ENCODE measurements at regions not wholly inside any gene's neighbourhood (a gene's known extent, or its start where the extent isn't known, plus 50 kb on each side); places are given as distances from the start of the nearest gene placed in this dataset.

DNA sequence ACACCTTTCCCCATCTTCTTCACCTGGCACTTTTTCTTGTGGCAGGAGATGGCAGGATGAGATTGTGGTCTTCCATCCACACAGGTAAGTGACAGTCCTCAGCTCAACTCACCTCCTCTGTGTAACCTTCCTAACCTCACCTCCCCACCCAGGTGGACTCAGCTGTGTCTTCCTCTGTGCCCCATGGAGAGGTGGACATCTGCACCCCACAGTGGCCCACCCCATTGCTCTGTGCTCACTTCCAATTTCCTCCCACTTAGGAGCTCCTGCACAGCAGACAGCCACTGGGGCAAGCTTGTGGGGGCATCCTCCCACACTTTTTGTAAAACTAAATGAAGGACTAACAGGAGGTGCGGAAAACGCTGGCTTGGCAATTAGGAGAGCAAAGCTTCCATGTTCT lies 61.6 kb downstream of the MSX1 start:
- Histone ChIP-seq H3K36me3 (no peaks in the 10 kb centered on the region), H3K27me3 (no peaks in the 10 kb centered on the region), H3K9me3 (no peaks in the 10 kb centered on the region), H3K27ac (no peak overlapping the region), H3K4me3 (replicated peaks in 1 of 3) (no peak overlapping the region), H3K4me1 (no peaks in the 10 kb centered on the region)
- TF ChIP-seq, protein P1, sequence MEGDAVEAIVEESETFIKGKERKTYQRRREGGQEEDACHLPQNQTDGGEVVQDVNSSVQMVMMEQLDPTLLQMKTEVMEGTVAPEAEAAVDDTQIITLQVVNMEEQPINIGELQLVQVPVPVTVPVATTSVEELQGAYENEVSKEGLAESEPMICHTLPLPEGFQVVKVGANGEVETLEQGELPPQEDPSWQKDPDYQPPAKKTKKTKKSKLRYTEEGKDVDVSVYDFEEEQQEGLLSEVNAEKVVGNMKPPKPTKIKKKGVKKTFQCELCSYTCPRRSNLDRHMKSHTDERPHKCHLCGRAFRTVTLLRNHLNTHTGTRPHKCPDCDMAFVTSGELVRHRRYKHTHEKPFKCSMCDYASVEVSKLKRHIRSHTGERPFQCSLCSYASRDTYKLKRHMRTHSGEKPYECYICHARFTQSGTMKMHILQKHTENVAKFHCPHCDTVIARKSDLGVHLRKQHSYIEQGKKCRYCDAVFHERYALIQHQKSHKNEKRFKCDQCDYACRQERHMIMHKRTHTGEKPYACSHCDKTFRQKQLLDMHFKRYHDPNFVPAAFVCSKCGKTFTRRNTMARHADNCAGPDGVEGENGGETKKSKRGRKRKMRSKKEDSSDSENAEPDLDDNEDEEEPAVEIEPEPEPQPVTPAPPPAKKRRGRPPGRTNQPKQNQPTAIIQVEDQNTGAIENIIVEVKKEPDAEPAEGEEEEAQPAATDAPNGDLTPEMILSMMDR (IDR thresholded peaks at IDR 0.05) = no peak
- TF ChIP-seq POLR2A (IDR thresholded peaks at IDR 0.05) = no peak
- 89 to 94% methylated on average over 2 of the region's 2 CpGs for WGBS, 2 donors
- DNase-seq = no peak
- intact Hi-C loops (cut with DNase I) = no loop called here

DNA sequence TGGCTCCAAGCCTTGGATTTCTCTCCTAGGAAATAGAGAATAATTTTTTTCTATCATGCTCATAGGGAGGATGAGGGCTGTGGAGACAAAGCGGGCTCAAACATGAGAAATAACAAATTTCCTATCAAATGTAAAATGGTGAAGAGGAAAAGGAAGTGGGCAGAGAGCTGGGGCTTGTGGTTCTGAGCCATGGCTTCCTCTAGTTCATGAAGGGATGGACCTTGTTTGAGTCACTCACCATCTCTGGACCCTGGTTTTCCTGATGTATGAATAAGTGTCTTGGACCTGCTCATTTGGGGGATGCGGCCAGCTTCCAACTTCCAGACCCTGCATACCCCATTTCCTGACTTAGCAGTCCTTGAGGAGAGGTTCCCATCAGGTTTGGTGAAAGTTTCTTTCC lies 63.0 kb downstream of the MSX1 start:
- no peaks in the 10 kb centered on the region for H3K27me3 ChIP-seq
- DNase-seq = no peak
- H3K36me3 ChIP-seq = no peaks in the 10 kb centered on the region
- no peak overlapping the region for H3K27ac ChIP-seq
- 74 to 81% methylated on average over 2 of the region's 2 CpGs for WGBS, 2 donors
- intact Hi-C loops (cut with DNase I) = no loop called here
- no peak overlapping the region for H3K4me3 ChIP-seq (replicated peaks in 1 of 3)
- TF ChIP-seq POLR2A (IDR thresholded peaks at IDR 0.05) = no peak
- TF ChIP-seq, protein P1 (IDR thresholded peaks at IDR 0.05) = no peak
- H3K4me1 ChIP-seq = no peaks in the 10 kb centered on the region
- no peaks in the 10 kb centered on the region for H3K9me3 ChIP-seq

DNA sequence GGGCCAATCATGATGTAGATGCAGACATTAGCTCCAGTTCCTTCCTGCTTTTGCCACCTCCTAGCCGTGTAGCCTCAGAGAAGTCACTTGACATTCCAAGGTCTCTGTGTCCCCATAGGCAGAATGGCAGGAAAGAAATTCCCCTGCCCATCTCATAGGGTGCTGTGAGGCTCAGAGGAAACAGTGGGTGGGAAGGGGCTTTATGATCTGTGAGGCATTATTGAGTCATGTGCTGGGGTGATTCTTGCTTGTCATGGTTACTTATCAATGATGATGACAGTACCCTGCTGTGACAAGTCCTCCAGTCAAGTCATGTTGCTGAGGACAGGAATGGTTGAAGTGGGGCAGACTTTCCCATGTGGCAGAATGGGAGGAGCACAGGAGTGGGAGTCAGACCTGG lies 63.7 kb downstream of the MSX1 start:
- no peak for DNase-seq
- intact Hi-C loops (cut with DNase I) = no loop called here

DNA sequence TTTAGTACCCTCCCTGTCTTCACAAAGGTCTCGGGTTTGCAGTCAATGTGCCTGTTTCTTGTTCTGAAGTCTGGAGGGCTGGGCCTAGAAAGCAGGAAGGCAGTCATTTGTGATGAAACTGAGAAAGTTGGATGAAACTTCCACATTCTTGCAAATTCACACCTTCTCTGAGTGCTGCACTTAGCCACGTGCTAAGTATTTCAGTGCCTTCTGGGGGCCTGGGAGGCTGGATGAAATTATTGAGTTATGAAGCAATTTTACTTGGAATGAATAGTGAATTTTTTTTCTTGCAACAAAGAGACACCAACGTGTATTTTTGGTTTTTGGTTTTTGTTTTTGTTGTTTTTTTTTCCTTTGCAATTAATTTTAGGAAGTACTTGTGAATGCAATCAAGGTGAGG lies 71.2 kb downstream of the MSX1 start:
- intact Hi-C loops (cut with DNase I) = no loop called here
- 26 to 46% methylated on average over 3 of the region's 3 CpGs for WGBS, 2 donors
- Histone ChIP-seq H3K27ac (no peak overlapping the region), H3K9me3 (no peaks in the 10 kb centered on the region), H3K36me3 (no peaks in the 10 kb centered on the region), H3K4me3 (replicated peaks in 1 of 3) (no peak overlapping the region), H3K4me1 (no peaks in the 10 kb centered on the region), H3K27me3 (no peaks in the 10 kb centered on the region)
- TF ChIP-seq POLR2A (IDR thresholded peaks at IDR 0.05) = no peak
- TF ChIP-seq, protein P1 (IDR thresholded peaks at IDR 0.05) = no peak
- no peak for DNase-seq

More for the DNA sequence above, 63.7 kb downstream of the MSX1 start:
- TF ChIP-seq, protein P1 (IDR thresholded peaks at IDR 0.05) = no peak
- TF ChIP-seq POLR2A (IDR thresholded peaks at IDR 0.05) = no peak
- 25 to 44% methylated on average over 1 of the region's 1 CpG for WGBS, 2 donors
- H3K36me3 ChIP-seq = no peaks in the 10 kb centered on the region
- H3K9me3 ChIP-seq = no peaks in the 10 kb centered on the region
- no peak overlapping the region for H3K4me3 ChIP-seq (replicated peaks in 1 of 3)
- H3K4me1 ChIP-seq = no peaks in the 10 kb centered on the region
- no peak overlapping the region for H3K27ac ChIP-seq
- H3K27me3 ChIP-seq = no peaks in the 10 kb centered on the region

DNA sequence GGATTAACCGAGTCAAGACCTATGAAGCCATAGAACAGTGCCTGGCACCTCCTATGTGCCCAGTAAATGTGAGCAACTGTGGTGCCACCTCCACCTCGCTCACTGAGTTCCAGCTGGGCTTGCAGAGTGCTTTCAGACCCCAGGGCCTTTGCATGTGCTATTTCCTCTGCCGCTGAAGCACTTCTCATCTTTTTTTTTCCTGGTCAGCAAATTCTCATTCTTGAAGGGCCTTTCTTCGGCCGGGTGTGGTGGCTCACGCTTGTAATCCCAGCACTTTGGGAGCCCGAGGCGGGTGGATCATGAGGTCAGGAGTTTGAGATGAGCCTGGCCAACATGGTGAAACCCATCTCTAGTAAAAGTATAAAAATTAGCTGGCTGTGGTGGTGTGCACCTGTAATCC lies 76.5 kb downstream of the MSX1 start:
- Histone ChIP-seq H3K27ac (no peak overlapping the region), H3K4me1 (no peaks in the 10 kb centered on the region), H3K36me3 (no peaks in the 10 kb centered on the region), H3K9me3 (no peaks in the 10 kb centered on the region), H3K27me3 (no peaks in the 10 kb centered on the region), H3K4me3 (replicated peaks in 1 of 3) (no peak overlapping the region)
- TF ChIP-seq, protein P1 (IDR thresholded peaks at IDR 0.05) = no peak
- TF ChIP-seq POLR2A (IDR thresholded peaks at IDR 0.05) = no peak
- 93 to 96% methylated on average over 8 of the region's 8 CpGs for WGBS, 2 donors
- DNase-seq = no peak
- intact Hi-C loops (cut with DNase I) = no loop called here

Data from thyroid gland (tissue), 4 donors.